Fibroblast of skin of left quadriceps (primary cell): ENCODE measurements at regions not wholly inside any gene's neighbourhood (a gene's known extent, or its start where the extent isn't known, plus 50 kb on each side); places are given as distances from the start of the nearest gene placed in this dataset.
A peak's percentile ranks its signal among the peaks of the same experiment; 100 is the strongest.
"Not testable (repeated sequence)": the region's sequence is repeated elsewhere in the genome, so short reads cannot be mapped to it uniquely, and the experiment has no call there.

Experiments
- DNase-seq, 2 experiments: peaks; one replicate each; pipeline ENCODE4 v3.0.0-alpha.2; 2013; ENCODE audit warnings: low read depth in 2 of 2

DNA sequence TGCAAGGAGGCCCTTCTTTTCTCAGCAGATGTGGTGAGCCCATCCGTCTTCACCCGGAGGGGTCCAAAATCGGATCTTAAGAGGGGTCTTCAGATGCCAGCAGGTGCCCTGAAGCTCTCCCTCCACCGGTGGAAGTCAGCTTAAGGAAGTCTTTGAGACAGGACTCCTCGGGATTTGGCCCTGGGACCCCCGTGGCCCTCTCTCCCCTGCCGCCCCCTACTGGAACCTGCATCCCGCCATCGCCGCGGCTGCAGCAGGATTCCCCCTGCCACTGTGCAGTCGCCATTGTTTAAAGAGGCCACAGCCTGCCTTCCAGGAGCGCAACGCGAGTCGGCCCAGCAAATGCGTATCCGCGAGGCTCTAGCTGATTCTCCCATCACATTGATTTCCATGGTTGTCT lies 292.5 kb upstream of the ZNF337 start:
- no peak for DNase-seq

DNA sequence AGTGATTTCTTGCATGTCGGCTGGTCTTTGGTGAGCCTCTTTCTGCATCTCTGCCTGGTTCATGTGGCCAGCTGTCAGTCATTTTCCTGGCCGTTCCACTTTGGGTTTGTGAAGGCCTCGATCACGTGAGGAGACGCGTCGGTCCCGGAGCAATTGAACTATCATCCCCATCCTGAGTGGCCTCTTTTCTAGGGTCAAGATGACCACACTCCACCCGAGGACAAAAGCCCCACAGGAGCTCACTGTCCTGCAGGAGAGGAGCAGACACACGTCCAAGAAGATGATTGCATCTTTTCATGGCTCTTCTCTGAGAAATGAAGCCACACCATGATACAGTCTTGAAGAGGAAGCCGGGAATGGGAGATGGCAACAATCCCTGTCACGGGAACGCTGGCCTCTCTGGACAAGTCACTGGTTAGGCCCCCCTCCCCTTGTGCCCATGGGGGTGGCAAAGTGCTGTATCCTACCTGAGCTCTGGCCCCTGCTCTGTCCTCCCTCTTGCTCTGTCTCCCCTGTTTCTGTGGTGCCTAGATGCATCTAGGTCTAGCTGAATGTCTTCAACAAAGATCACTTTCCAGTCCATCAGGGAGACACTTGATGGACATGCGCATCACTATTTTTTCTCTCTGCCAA lies 291.4 kb upstream of the ZNF337 start:
- not testable (repeated sequence) for DNase-seq

DNA sequence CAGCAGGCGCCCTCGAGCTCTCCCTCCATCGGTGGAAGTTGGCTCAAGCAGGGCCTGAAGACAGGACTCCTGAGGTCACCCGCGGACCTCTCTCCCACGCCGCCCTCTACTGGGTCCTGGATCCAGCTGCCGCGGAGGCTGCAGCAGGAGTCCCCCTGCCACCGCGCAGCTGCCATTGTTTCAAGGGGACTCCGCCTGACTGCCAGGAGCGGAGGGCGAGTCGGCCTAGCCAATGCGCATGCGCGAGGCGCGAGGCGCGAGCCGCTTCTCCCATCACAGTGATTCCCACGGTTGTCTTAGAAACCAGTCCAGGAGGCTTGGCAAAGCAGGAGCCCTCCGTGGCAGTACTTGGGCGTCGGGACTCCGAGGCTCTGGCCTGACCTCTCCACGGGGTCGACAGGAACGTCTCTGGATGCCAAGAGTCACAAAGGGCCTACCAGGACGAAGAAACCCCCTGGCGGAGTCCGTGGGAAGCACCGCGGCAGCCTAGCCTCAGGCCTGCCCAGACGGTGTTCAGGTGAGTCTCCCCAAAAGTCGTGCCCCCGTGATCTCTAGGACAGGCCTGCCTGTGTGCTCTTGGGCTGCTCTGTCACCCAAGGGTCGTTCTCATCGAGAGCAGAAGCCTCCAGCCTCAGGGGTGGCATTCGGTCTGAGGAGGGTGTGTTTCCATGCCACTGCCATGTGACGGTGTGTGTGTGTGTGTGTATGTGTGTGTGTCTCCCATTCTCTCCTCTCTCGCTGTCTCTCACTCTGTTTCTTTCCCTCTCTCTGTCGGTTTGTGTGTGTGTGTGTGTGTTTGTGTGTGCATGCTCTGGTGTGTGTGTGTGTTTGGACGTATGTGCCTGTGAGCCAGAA lies 290.6 kb upstream of the ZNF337 start:
- DNase-seq = peak in 1 of 2 experiments; percentile 18

DNA sequence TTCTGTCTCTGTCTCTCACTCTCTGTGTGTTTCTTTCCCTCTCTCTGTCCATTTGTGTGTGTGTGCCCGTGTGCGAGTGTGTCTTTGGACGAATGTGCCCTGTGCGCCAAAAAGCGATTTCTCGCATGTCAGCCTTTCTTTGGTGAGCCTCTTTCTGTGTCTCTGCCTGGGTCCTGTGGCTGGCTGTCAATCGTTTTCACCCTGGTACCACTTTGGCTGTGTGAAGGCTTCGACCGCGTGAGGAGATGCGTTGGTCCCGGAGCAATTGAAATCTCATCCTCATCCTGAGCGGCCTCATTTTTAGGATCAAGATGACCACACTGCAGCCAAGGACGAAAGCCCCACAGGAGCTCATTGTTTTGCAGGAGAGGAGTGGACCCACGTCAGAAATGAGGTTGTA lies 288.9 kb upstream of the ZNF337 start:
- no peak for DNase-seq

DNA sequence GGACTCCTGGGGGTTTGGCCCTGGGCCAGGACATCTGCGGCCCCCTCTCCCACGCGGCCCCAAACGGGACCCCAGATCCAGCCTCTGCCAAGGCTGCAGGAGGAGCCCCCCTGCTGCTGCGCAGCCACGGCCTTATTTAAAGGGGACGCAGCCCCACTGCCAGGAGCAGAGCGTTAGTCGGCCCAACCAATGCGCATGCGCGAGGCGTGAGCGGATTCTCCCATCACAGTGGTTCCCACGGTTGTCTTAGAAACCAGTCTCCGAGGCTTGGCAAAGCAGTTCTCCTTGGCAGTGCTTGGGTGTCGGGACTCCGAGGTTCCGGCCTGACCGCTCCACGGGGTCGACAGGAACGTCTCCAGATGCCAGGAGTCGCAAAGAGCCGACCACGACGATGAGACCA lies 288.3 kb upstream of the ZNF337 start:
- DNase-seq = peak; percentile 20 to 24

DNA sequence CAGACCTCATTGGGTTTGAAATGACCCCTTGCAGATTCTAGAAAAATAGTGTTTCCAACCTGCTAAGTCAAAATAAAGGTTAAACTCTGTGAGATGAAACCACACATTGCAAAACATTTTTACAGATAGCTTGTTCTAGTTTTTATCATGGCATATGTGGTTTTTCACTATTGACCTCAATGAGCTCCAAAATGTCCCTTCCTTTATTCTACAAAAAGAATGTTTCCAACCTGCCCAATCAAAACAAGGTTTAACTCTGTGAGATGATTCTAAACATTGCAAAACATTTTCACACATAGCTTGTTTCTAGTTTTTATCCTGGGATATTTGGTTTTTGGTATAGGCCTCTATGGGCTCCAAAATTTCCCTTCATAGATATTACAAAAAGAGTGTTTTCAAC lies 286.0 kb upstream of the ZNF337 start:
- not testable (repeated sequence) for DNase-seq

DNA sequence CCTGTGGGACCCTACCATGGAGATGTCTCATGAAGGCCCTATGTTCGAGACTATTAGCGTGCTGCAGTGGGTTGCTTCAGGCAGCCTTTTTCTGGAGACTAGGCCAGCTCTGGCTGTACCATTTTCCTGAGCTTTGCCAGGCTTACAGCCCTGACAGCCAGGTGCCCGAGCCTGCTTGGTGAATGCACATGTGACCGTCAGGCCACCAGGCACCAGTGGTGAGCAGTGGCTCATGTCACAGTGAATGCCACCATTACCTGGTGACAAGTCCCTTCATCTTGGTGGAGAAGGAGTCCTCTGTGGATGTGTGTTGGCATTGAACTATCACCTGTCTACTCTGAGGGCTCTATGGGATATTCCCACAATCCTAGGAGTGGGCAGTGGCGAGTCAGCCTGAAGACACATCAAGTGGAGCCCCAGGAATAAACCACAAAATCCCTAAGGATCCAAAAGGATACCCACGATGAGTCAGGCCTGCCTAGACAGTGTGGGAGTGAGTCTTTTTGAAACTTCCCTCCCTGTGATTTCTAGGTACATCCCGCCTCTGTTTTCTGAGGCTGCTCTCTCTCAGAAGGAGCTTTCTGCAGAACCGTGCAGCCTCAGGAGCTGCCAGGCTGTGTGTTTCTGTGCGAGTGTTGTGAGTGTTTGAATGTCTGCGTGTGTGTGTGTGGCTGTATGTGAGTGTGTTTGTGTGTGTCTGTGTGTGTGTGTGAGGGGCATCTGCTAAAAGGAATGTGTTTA lies 282.0 kb upstream of the ZNF337 start:
- DNase-seq = not testable (repeated sequence)

DNA sequence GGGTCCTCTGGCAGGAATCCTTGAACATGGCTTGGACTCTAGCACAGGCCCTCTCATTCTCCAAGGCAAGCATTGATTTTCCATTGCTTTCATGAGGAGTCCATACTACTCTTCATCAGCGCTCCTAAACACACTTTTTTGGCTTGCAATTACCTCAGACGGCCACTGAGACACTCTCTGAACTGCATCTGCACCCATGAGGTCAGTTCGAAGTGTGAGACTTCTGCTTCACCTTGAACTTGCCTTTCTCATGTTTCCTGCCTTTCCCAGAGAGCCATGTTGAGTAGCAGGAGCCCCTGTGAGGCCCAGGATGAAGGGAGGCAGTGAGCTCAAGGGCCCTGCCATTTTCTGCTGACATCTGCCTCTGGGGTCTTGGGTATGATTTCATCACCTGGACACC lies 279.2 kb upstream of the ZNF337 start:
- DNase-seq = not testable (repeated sequence)

DNA sequence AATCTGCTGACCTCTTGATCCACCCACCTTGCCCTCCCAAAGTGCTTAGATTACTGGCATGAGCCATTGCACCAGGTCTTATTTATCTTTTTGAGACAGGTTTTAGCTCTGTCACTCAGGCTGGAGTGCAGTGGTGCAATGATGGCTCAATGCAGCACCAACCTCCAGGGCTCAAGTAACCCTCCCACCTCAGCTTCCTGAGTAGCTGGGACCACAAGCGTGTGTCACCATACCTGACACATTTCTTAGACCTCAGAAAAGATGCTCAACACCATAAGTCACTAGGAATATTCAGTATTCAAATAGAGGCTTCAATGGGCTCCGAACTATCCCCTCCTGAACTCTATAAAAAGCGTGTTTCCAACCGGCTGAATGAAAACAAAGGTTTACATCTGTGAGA lies 268.6 kb upstream of the ZNF337 start:
- not testable (repeated sequence) for DNase-seq

DNA sequence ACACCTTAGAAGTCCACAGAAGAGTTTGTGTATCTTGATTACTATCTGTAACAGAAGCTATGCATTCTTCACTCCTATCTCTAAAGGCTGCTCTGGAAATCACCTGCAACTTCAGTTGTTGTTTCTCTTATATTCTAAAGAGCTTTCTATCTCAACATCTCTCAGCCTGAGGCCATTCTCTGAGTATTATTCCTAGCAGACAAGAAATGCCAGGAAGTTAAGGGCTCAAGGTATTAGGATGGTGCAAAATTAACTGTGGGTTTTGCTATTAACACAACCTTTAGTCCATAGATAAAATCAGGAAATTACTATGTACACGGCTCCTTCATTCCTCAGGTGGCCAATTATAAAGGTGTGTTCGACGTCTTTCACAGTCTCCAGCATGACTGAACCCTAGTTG lies 257.2 kb upstream of the ZNF337 start:
- not testable (repeated sequence) for DNase-seq

DNA sequence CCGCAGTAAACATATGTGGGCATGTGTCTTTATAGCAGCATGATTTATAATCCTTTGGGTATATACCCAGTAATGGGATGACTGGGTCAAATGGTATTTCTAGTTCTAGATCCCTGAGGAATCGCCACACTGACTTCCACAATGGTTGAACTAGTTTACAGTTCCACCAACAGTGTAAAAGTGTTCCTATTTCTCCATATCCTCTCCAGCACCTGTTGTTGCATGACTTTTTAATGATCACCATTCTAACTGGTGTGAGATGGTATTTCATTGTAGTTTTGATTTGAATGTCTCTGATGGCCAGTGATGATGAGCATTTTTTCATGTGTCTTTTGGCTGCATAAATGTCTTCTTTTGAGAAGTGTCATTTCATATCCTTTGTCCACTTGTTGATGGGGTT lies 238.6 kb upstream of the ZNF337 start:
- DNase-seq = not testable (repeated sequence)

DNA sequence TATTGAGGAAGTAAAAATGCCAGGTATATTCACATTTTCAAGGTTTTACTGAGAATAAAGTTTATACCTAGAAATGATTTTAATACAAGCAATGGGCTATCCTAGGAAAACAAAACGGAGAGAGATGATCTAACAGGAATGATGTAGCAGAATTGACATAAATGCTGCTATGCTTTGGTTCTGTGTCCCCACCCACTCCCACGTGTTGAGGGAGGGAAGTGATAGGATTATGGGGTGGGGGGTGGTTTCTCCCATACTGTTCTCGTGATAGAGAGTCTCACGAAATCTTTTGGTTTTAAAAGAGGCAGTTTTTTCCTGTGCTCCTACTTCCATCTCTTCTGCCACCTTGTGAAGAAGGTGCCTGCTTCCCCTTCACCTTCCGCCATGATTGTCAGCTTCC lies 236.2 kb upstream of the ZNF337 start:
- DNase-seq = not testable (repeated sequence)

DNA sequence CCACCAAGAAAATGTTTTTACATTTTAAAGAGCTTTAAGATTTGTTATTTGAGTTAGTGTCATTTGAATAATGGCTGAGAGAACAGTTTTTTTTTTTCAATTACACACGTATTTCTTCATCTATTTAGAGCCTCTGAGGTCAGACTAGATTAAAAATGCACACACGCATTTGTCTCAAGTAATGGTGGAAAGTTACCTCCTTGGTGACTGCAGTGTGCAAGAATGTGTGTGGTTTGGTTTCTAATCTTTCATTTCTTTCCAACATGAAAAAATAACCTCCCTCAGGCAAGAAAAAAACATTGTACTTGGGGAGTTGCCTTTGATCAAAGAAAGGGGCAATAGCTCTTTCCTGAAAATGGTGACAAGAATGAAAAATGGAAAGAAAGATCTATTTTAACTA lies 235.5 kb upstream of the ZNF337 start:
- DNase-seq = peak in 1 of 2 experiments; percentile 3

DNA sequence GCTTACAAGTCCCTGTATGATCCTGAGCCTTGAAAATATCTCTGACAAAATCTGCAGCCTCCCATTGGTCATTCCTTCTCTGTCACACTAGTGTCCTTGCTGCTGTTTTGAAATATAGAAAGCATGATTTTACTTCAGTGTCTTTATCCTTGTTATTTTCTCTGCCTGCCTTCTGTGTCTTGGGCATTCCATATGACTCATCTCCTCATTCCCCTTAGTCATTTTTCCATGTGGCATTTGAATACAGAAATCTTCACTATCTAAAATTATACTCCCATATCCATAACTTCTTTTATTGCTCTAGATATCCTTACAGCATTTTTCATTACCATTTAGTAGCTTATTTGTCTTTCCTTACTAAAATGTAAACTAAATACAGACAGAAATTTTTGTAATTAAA lies 205.7 kb upstream of the ZNF337 start:
- peak in 1 of 2 experiments; percentile 0 for DNase-seq

DNA sequence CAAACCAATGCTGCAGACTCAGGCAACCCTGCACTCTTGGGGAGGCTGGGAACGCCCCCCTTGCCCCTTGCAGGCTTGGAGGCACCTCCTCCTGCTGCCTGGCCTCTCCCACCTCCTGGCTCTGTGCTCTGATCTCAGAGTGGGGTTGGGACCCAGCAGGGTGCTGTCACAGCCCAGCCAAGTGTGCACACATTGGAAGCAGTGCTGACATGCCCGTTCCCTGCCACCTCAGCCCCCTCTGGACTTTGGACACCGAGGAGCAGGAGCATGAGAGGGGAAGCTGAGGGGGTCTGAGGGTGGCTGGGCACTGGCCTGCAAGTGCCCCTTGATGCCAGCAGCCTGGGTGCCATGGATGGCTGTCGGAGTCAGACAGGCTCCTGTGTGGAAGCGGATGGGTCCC lies 202.0 kb upstream of the ZNF337 start:
- DNase-seq = not testable (repeated sequence)

DNA sequence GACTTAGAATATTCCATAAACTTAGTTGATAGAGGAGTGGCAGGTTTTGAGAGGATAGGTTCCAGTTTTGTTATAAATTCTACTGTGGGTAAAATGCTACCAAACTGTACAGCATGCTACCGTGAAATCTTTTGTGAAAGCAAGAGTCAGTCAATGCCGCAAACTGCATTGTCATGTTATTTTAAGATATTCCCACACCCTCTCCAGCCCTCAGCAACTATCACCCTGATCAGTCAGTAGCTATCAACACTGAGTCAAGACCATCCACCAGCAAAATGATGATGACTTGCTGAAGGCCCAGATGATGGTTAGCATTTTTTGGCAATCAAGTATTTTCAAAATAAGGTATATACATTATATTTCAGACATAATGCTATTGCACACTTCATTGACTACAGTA lies 182.4 kb upstream of the ZNF337 start:
- DNase-seq = not testable (repeated sequence)

DNA sequence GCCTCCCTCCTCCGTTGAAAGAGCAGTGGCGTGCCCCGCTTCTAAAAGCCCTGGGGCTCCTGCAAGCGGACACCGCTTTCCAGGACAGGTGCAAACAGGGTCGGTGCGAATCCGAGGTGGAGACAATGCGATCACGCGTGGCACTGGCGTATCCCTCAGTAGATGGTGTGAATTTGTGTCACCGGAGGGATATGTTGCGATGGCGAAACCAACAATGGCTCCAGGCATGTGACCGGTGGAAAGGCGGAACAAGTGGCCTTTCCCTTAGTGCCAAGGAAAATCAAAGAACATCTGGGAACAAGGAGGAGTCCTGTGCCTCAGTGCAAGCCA lies 172.0 kb upstream of the ZNF337 start:
- not testable (repeated sequence) for DNase-seq

DNA sequence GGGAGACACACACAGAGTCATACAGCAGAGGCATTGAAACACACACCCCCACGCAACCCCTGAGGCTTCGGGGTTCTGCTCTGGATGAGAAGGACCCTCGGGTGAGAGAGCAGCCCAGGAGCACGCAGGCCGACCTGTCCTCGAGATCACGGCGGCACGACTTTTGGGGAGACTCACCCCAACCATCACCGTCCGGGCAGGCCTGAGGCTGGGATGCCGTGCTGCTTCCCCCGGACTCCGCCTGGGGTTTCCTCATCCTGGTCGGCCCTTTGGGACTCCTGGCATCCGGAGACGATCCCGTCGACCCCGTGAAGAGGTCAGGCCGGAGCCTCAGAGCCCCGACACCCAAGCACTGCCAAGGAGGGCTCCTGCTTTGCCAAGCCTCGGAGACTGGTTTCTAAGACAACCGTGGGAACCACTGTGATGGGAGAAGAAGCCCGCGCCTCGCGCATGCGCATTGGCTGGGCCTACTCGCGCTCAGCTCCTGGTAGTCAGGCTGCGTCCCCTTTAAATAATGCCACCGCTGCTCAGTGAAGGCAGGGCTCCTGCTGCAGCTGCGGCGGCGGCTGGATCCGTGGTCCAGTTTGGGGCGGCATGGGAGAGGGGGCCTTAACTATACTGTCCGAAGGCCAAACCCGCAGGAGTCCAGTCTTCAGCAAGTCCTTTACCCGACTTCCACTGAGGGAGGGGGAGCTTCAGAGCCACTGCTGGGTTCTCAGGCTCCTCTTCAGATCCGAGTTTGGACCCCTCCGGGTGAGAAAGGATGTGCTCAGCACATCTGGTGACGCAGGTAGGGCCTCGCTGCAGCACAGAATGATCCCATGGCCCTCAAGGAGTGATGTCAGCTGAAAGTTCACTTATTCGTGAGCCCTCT lies 171.4 kb upstream of the ZNF337 start:
- DNase-seq = peak; percentile 44 to 45

DNA sequence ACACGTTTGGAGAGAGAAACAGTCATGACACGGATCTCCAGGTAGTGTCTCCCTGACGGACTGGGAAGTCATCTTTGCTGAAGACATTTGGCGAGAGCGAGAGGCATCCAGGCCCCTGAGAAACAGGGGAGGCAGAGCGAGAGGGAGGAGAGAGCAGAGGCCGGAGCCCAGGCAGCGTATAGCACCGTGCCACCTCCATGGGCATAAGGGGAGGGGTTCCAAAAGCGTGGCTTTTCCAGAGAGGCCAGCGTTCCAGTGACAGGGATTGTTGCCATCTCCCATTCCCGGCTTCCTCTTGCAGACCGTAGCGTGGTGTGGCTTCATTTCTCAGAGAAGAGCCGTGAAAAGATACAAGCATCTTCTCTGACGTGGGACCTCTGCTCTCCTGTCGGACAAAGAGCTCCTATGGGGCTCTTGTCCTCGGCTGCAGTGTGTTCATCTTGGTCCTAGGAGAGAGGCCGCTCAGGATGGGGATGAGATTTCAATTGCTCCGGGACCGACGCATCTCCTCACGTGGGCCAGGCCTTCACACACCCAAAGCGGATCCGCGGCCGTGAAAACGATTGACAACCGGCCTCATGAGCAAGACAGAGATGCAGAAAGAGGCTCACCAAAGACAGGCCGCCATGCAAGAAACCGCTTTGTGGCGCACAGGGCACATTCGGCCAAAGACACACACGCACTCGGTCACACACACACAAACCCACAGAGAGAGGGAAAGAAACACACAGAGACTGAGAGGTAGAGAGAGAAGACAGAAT lies 170.5 kb upstream of the ZNF337 start:
- DNase-seq = not testable (repeated sequence)

DNA sequence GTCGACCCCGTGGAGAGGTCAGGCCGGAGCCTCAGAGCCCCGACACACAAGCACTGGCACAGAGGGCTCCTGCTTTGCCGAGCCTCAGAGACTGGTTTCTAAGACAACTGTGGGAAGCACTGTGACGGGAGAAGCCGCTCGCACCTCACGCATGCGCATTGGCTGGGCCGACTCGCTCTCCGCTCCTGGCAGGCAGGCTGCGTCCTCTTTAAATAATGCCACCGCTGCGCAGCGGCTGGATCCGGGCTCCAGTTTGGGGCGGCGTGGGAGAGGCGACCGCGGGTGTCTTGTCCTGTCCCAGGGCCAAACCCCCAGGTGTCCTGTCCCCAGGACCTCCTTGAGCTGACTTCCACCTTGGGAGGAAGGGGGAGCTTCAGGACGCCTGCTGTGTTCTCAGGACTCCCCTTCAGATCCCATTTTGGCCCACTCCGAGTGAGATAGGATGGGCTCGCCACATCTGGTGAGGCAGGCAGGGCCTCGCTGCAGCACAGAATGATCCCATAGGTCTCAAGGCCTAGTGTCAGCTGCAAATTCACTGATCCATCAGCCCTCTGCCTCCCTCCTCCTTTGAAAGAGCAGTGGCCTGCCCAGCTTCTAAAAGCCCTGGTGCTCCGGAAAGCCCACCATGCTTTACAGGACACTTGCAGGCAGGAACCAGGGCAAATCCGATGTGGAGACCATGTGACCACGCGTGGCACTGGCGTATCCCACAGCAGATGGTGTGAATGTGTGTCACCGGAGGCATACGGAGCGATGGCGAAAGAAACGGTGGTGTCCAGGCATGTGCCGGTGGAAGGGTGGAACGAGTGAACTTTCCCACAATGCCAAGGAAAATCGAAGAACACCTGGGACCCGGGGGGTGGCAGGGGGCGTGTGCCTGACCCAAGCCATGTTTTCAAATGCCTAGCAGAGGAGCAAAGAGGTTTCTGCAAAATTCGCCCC lies 169.3 kb upstream of the ZNF337 start:
- peak; percentile 40 to 43 for DNase-seq
